HepG2 (cell line): ENCODE measurements at regions not wholly inside any gene's neighbourhood (a gene's known extent, or its start where the extent isn't known, plus 50 kb on each side); places are given as distances from the start of the nearest gene placed in this dataset.

Source experiments
- ATAC-seq: fragments of 200-7000 bp; cut with Tn5 transposase; 3 replicates; pipeline ENCODE4 v1.9.1; 2020; ENCODE audit warnings: mild to moderate bottlenecking, moderate library complexity
- BruUV-seq: library from RNA; stranded (reverse); fragments of 400-500 nt; replicated peaks from 2 replicates; lab custom pipeline; 2021; lab: Mats Ljungman, UMichigan
- CTCF ChIA-PET: fragments of 300-600 bp; formaldehyde crosslinking; extraction: SDS; loops from one replicate; lab custom pipeline; 2021; ENCODE audit warnings: low total read pairs, inconsistent platforms, low intra/inter-chr PET ratio; lab: Yijun Ruan, JAX
- POLR2A ChIA-PET: fragments of 350-600 bp; sonication (Branson Sonifier 250); formaldehyde crosslinking; loops from one replicate; lab custom pipeline; 2020; ENCODE audit warnings: antibody characterized with exemption, inconsistent platforms; lab: Yijun Ruan, JAX
- DNase-seq: peaks from one replicate; pipeline ENCODE4 v3.0.0-alpha.2; 2015; ENCODE audit warnings: low spot score
- FAIRE-seq: peaks from 3 replicates; lab custom pipeline; 2011; peaks lifted over from hg19 to GRCh38; lab: Jason Lieb, UNC
- H2AFZ ChIP-seq: one replicate; pipeline ENCODE4 v1.6.1; 2011; ENCODE audit warnings: low read length, inconsistent platforms
- H3K27ac ChIP-seq: fragments of 300-600 bp; 3 replicates; pipeline ENCODE4 v1.8.0; 2011; ENCODE audit warnings: mixed run types, mild to moderate bottlenecking, mixed read lengths, low read length, inconsistent platforms; ENCODE audit not compliant: insufficient read depth; ENCODE audit errors: extremely low read length
- H3K27me3 ChIP-seq, 2 experiments: fragments of 200-600 bp in 1 of 2; 2 replicates in 1 of 2; 3 replicates in 1 of 2; pipeline versions ENCODE4 v1.6.0 to v1.8.0; 2011; ENCODE audit warnings: low read length in 2 of 2, mild to moderate bottlenecking in 2 of 2, moderate library complexity in 2 of 2, inconsistent platforms in 1 of 2; ENCODE audit not compliant: insufficient read depth in 2 of 2, control insufficient read depth in 1 of 2
- H3K36me3 ChIP-seq, 2 experiments: fragments of 200-600 bp in 1 of 2; replicated peaks in 1 of 2; 2 replicates in 1 of 2; 3 replicates in 1 of 2; pipeline versions ENCODE4 v1.5.1 to v1.8.0; 2011; ENCODE audit warnings: low read length in 2 of 2, inconsistent platforms in 1 of 2; ENCODE audit not compliant: insufficient read depth in 2 of 2, control insufficient read depth in 1 of 2
- H3K4me1 ChIP-seq: 2 replicates; pipeline ENCODE4 v1.5.1; 2012; ENCODE audit warnings: low read length, inconsistent platforms; ENCODE audit not compliant: insufficient read depth
- H3K4me2 ChIP-seq: 2 replicates; pipeline ENCODE4 v1.6.0; 2011; ENCODE audit warnings: low read depth, low read length, inconsistent platforms
- H3K4me3 ChIP-seq, 3 experiments: fragments of 200-600 bp in 1 of 3; sonication (generic), shearing (Covaris generic) in 1 of 3; replicated peaks in 1 of 3; 2 replicates each; pipeline ENCODE4 v1.5.1; 2011 to 2016; ENCODE audit warnings: low read length in 3 of 3, inconsistent platforms in 2 of 3, low read depth in 2 of 3, mild to moderate bottlenecking in 2 of 3, control low read depth in 1 of 3, mixed read lengths in 1 of 3; ENCODE audit not compliant: insufficient read depth in 1 of 3
- H3K79me2 ChIP-seq: one replicate; pipeline ENCODE4 v1.6.1; 2011; ENCODE audit warnings: low read length, inconsistent platforms; ENCODE audit not compliant: insufficient read depth
- H3K9ac ChIP-seq: 2 replicates; pipeline ENCODE4 v1.6.0; 2011; ENCODE audit warnings: mild to moderate bottlenecking, low read depth, low read length, inconsistent platforms; ENCODE audit not compliant: insufficient read depth
- H3K9me3 ChIP-seq: 2 replicates; pipeline ENCODE4 v1.5.1; 2012; ENCODE audit warnings: mild to moderate bottlenecking, low read length
- H4K20me1 ChIP-seq: 2 replicates; pipeline ENCODE4 v1.6.0; 2011; ENCODE audit warnings: inconsistent platforms, mild to moderate bottlenecking, low read length, moderate library complexity; ENCODE audit not compliant: insufficient read depth
- ADNP ChIP-seq: sonication (generic); formaldehyde crosslinking; IDR thresholded peaks from 2 replicates; pipeline ENCODE4 v1.4.0; 2020; ENCODE audit warnings: missing genetic modification reagents
- BORCS8-MEF2B ChIP-seq: sonication (generic); formaldehyde crosslinking; IDR thresholded peaks from 2 replicates; pipeline ENCODE4 v1.8.0; 2022; ENCODE audit warnings: mild to moderate bottlenecking, missing genetic modification reagents
- HNF4G ChIP-seq, 2 experiments: sonication (generic) in 1 of 2; formaldehyde crosslinking in 1 of 2; IDR thresholded peaks; 2 replicates each; pipeline versions ENCODE4 v1.4.0 to v1.6.1; 2011 to 2020; ENCODE audit warnings: borderline replicate concordance in 2 of 2, low read depth in 2 of 2, mild to moderate bottlenecking in 2 of 2, low read length in 1 of 2, missing genetic modification reagents in 1 of 2, moderate library complexity in 1 of 2
- MAFG ChIP-seq: sonication (generic); formaldehyde crosslinking; IDR thresholded peaks from 2 replicates; pipeline ENCODE4 v1.5.1; 2020; ENCODE audit warnings: mild to moderate bottlenecking, missing genetic modification reagents
- NBN ChIP-seq: fragments of 450-650 bp; conservative IDR thresholded peaks from 2 replicates; pipeline ENCODE4 v1.6.1; 2017
- RARG ChIP-seq: sonication (generic); formaldehyde crosslinking; IDR thresholded peaks from 2 replicates; pipeline ENCODE4 v1.4.0; 2020; ENCODE audit warnings: low read depth, mild to moderate bottlenecking, missing genetic modification reagents
- RFX1 ChIP-seq: fragments of 450-650 bp; IDR thresholded peaks from 2 replicates; pipeline ENCODE4 v1.6.1; 2017
- RXRB ChIP-seq: IDR thresholded peaks from 2 replicates; pipeline ENCODE4 v1.6.1; 2016; ENCODE audit warnings: borderline replicate concordance, missing genetic modification reagents, missing compliant biosample characterization
- SIX4 ChIP-seq: sonication (generic); formaldehyde crosslinking; IDR thresholded peaks from 2 replicates; pipeline ENCODE4 v1.4.0; 2020; ENCODE audit warnings: missing genetic modification reagents
- TEAD2 ChIP-seq: sonication (generic); formaldehyde crosslinking; IDR thresholded peaks from 2 replicates; pipeline ENCODE4 v1.9.0; 2021; ENCODE audit warnings: missing genetic modification reagents
- TRIM24 ChIP-seq: sonication (generic); formaldehyde crosslinking; IDR thresholded peaks from 2 replicates; pipeline ENCODE4 v1.8.0; 2022; ENCODE audit warnings: mild to moderate bottlenecking, missing genetic modification reagents
- ZFP82 ChIP-seq: sonication (generic); formaldehyde crosslinking; IDR thresholded peaks from 2 replicates; pipeline ENCODE4 v1.5.1; 2020; ENCODE audit warnings: mild to moderate bottlenecking, missing genetic modification reagents, borderline replicate concordance
- ZKSCAN8 ChIP-seq: IDR thresholded peaks from 2 replicates; pipeline ENCODE4 v1.6.1; 2016; ENCODE audit warnings: borderline replicate concordance, missing genetic modification reagents, missing compliant biosample characterization
- ZNF136 ChIP-seq: sonication (generic); formaldehyde crosslinking; IDR thresholded peaks from 2 replicates; pipeline ENCODE4 v1.8.1; 2022; ENCODE audit warnings: low read depth, mild to moderate bottlenecking, moderate library complexity, missing genetic modification reagents
- ZNF547 ChIP-seq: sonication (generic); formaldehyde crosslinking; IDR thresholded peaks from 2 replicates; pipeline ENCODE4 v1.5.1; 2020; ENCODE audit warnings: mild to moderate bottlenecking, missing genetic modification reagents
- WGBS: methylation state at CpG from one replicate; pipeline ENCODE4 v1.1.6; 2017; ENCODE audit warnings: low lambda C conversion rate; 5-methylcytosine and 5-hydroxymethylcytosine counted together
- in situ Hi-C: cut with HindIII; loops from 2 replicates; pipeline ENCODE4 v1.10.0; 2017; ENCODE audit warnings: low pct_unique_long_range_greater_than_20kb; ENCODE audit not compliant: extremely low pct_ligation_motif_present
- intact Hi-C: fragments of 100-400 bp; cut with micrococcal nuclease; formaldehyde crosslinking; loops from one replicate; pipeline ENCODE4 v1.10.0; 2022; ENCODE audit not compliant: unreplicated experiment
- TF ChIP-seq, protein P1 (sequence below): sonication (generic); formaldehyde crosslinking; IDR thresholded peaks from 2 replicates; pipeline ENCODE4 v1.5.0; 2020; ENCODE audit warnings: missing genetic modification reagents, mild to moderate bottlenecking, borderline replicate concordance
- TF ChIP-seq, protein P2 (sequence below): IDR thresholded peaks from 2 replicates; pipeline ENCODE4 v1.6.1; 2016; ENCODE audit warnings: missing biosample characterization, missing genetic modification reagents, low read depth

DNA sequence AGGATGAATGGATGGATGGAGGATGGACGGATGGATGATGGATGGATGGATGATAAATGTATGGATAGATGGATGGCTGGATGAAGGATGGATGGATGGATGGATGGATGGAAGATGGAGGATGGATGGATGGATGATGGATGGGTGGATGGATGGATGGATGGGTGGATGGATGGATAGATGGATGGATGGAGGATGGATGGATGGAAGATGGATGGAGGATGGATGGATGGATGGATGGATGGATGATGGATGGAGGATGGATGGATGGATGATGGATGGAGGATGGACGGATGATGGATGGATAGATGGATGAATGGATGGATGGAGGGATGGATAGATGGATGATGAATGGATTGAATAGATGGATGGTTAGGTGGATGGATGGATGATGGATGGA lies 210.6 kb upstream of the IGF1R start:
- Histone ChIP-seq H3K79me2 (no peaks in the 10 kb centered on the region), H3K27me3 (peaks cover 0 to 20% of the 10 kb centered on the region in 2 experiments; a peak in 3 of 5 replicates), H3K4me1 (no peaks in the 10 kb centered on the region), H3K27ac (no peak overlapping the region), H3K9me3 (no peaks in the 10 kb centered on the region), H3K36me3 (no peaks in the 10 kb centered on the region), H4K20me1 (no peaks in the 10 kb centered on the region), H2AFZ (no peak overlapping the region), H3K4me3 (no peak overlapping the region), H3K4me2 (no peak overlapping the region), H3K9ac (no peak overlapping the region)
- POLR2A ChIA-PET = no interaction called here
- ATAC-seq (no peak), FAIRE-seq (no peak), DNase-seq (no peak)
- BruUV-seq = no TSS peak
- WGBS = 0% methylated on average over 2 of the region's 2 CpGs
- in situ Hi-C loops = no loop called here
- CTCF ChIA-PET = no interaction called here
- intact Hi-C loops = no loop called here
- TF ChIP-seq, protein P1, sequence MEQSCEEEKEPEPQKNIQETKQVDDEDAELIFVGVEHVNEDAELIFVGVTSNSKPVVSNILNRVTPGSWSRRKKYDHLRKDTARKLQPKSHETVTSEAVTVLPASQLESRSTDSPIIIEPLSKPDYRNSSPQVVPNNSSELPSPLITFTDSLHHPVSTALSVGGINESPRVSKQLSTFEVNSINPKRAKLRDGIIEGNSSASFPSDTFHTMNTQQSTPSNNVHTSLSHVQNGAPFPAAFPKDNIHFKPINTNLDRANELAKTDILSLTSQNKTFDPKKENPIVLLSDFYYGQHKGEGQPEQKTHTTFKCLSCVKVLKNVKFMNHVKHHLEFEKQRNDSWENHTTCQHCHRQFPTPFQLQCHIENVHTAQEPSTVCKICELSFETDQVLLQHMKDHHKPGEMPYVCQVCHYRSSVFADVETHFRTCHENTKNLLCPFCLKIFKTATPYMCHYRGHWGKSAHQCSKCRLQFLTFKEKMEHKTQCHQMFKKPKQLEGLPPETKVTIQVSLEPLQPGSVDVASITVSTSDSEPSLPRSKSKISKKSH (CRISPR knock-in tag) = no peak
- no peak for TF ChIP-seq TEAD2 (CRISPR knock-in tag)
- TF ChIP-seq RFX1 = no peak
- TF ChIP-seq TRIM24 (CRISPR knock-in tag) = no peak
- no peak for TF ChIP-seq ADNP (CRISPR knock-in tag)
- TF ChIP-seq MAFG (CRISPR knock-in tag) = no peak
- no peak for TF ChIP-seq HNF4G (IDR thresholded peaks at IDR 0.05; ENCODE audit: borderline replicate concordance, low read depth, low read length)
- no peak for TF ChIP-seq HNF4G (CRISPR knock-in tag; IDR thresholded peaks at IDR 0.05; ENCODE audit: borderline replicate concordance, low read depth)
- no peak for TF ChIP-seq RXRB (CRISPR knock-in tag)
- TF ChIP-seq ZNF547 (CRISPR knock-in tag) = no peak
- TF ChIP-seq RARG (CRISPR knock-in tag) = no peak
- no peak for TF ChIP-seq ZNF136 (CRISPR knock-in tag)
- TF ChIP-seq ZKSCAN8 (CRISPR knock-in tag) = no peak
- no peak for TF ChIP-seq BORCS8-MEF2B (CRISPR knock-in tag)
- no peak for TF ChIP-seq SIX4 (CRISPR knock-in tag)
- TF ChIP-seq, protein P2, sequence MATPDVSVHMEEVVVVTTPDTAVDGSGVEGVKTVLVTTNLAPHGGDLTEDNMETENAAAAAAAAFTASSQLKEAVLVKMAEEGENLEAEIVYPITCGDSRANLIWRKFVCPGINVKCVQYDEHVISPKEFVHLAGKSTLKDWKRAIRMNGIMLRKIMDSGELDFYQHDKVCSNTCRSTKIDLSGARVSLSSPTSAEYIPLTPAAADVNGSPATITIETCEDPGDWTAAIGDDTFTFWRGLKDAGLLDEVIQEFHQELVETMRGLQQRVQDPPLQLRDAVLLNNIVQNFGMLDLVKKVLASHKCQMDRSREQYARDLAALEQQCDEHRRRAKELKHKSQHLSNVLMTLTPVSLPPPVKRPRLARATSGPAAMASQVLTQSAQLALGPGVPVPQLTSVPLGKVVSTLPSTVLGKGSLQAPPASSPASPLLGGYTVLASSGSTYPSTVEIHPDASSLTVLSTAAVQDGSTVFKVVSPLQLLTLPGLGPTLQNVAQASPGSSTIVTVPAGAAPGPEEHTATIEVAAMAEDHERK (CRISPR knock-in tag) = no peak
- no peak for TF ChIP-seq ZFP82
- TF ChIP-seq NBN = no peak
